ENCODE measurements at regions not wholly inside any gene's neighbourhood (a gene's known extent, or its start where the extent isn't known, plus 50 kb on each side); places are given as distances from the start of the nearest gene placed in this dataset.

- H3K27me3 ChIP-seq (ENCODE audit: control insufficient read depth in 3 of 3, insufficient read depth in 3 of 3, low read length in 2 of 3) = no peaks in the 10 kb centered on the region
- no peak overlapping the region for H3K4me3 ChIP-seq
- no peak overlapping the region for H3K27ac ChIP-seq (ENCODE audit: low read depth in 1 of 2, low read length in 1 of 2)
- ATAC-seq (ENCODE audit: insufficient read depth, low FRiP score) (no peak), DNase-seq (no peak)
- no peaks in the 10 kb centered on the region for H3K36me3 ChIP-seq (ENCODE audit: control insufficient read depth in 4 of 4, insufficient read depth in 4 of 4, low read length in 4 of 4)
- WGBS, 2 donors = 75% methylated on average over 6 of the region's 6 CpGs
- H3K4me1 ChIP-seq (ENCODE audit: control insufficient read depth in 5 of 5, insufficient read depth in 5 of 5, low read length in 5 of 5) = peaks cover 0 to 2% (median 0%) of the 10 kb centered on the region in 5 donors
- no peak for TF ChIP-seq CTCF (IDR thresholded peaks at IDR 0.05; ENCODE audit: control extremely low read depth, extremely low read depth)
- peaks cover 0 to 3% (median 0%) of the 10 kb centered on the region in 4 donors for H3K9me3 ChIP-seq (ENCODE audit: control insufficient read depth in 4 of 4, insufficient read depth in 3 of 4, low read length in 3 of 4)
- H3K9ac ChIP-seq (ENCODE audit: insufficient read depth in 1 of 2, low read length in 2 of 2) = no peak overlapping the region
Measured at GRCh38 chr12:115190010-115190770, 506.2 kb upstream of the TBX3 start.

GRCh38 chr12:115185506-115185905 lies 501.5 kb upstream of the TBX3 start:
- Histone ChIP-seq H3K4me3 (no peak overlapping the region), H3K36me3 (ENCODE audit: control insufficient read depth in 4 of 4, insufficient read depth in 4 of 4, low read length in 4 of 4) (no peaks in the 10 kb centered on the region), H3K27ac (ENCODE audit: low read depth in 1 of 2, low read length in 1 of 2) (no peak overlapping the region), H3K4me1 (ENCODE audit: control insufficient read depth in 5 of 5, insufficient read depth in 5 of 5, low read length in 5 of 5) (peaks cover 0 to 2% (median 0%) of the 10 kb centered on the region in 5 donors), H3K27me3 (ENCODE audit: control insufficient read depth in 3 of 3, insufficient read depth in 3 of 3, low read length in 2 of 3) (no peaks in the 10 kb centered on the region), H3K9me3 (ENCODE audit: control insufficient read depth in 4 of 4, insufficient read depth in 3 of 4, low read length in 3 of 4) (peaks cover 0 to 3% (median 0%) of the 10 kb centered on the region in 4 donors), H3K9ac (ENCODE audit: insufficient read depth in 1 of 2, low read length in 2 of 2) (no peak overlapping the region)
- ATAC-seq (ENCODE audit: insufficient read depth, low FRiP score) (no peak), DNase-seq (no peak)
- WGBS, 2 donors = 48 to 76% methylated on average over 4 of the region's 4 CpGs
- TF ChIP-seq CTCF (IDR thresholded peaks at IDR 0.05; ENCODE audit: control extremely low read depth, extremely low read depth) = no peak

GRCh38 chr12:115183752-115184151 lies 499.8 kb upstream of the TBX3 start:
- Histone ChIP-seq H3K9me3 (ENCODE audit: control insufficient read depth in 4 of 4, insufficient read depth in 3 of 4, low read length in 3 of 4) (peaks cover 0 to 3% (median 0%) of the 10 kb centered on the region in 4 donors), H3K36me3 (ENCODE audit: control insufficient read depth in 4 of 4, insufficient read depth in 4 of 4, low read length in 4 of 4) (no peaks in the 10 kb centered on the region), H3K9ac (ENCODE audit: insufficient read depth in 1 of 2, low read length in 2 of 2) (no peak overlapping the region), H3K4me3 (no peak overlapping the region), H3K4me1 (ENCODE audit: control insufficient read depth in 5 of 5, insufficient read depth in 5 of 5, low read length in 5 of 5) (no peaks in the 10 kb centered on the region), H3K27ac (ENCODE audit: low read depth in 1 of 2, low read length in 1 of 2) (no peak overlapping the region), H3K27me3 (ENCODE audit: control insufficient read depth in 3 of 3, insufficient read depth in 3 of 3, low read length in 2 of 3) (no peaks in the 10 kb centered on the region)
- no peak for TF ChIP-seq CTCF (IDR thresholded peaks at IDR 0.05; ENCODE audit: control extremely low read depth, extremely low read depth)
- 87 to 90% methylated on average over 3 of the region's 3 CpGs for WGBS, 2 donors
- DNase-seq = no peak
- no peak for ATAC-seq (ENCODE audit: insufficient read depth, low FRiP score)
